Endothelial cell of umbilical vein (primary cell): ENCODE measurements at regions not wholly inside any gene's neighbourhood (a gene's known extent, or its start where the extent isn't known, plus 50 kb on each side); places are given as distances from the start of the nearest gene placed in this dataset.

Source experiments
- BruUV-seq: library from RNA; stranded (reverse); fragments of 400-500 nt; replicated peaks from 2 replicates; lab custom pipeline; 2021; lab: Mats Ljungman, UMichigan
- CTCF ChIA-PET: fragments of 300-600, 350-600 bp; sonication (Branson Sonifier 250); formaldehyde crosslinking; loops from one replicate; lab custom pipeline; 2021; ENCODE audit warnings: antibody characterized with exemption, inconsistent platforms; lab: Charles Lee
- POLR2A ChIA-PET: fragments of 300-600, 350-600 bp; sonication (Branson Sonifier 250); formaldehyde crosslinking; loops from one replicate; lab custom pipeline; 2021; ENCODE audit warnings: antibody characterized with exemption, inconsistent platforms; lab: Charles Lee
- DNase-seq: peaks from one replicate; pipeline ENCODE4 v3.0.0-alpha.2; 2011; ENCODE audit warnings: low read depth, low spot score
- FAIRE-seq: peaks from 2 replicates; lab custom pipeline; 2011; peaks lifted over from hg19 to GRCh38; lab: Jason Lieb, UNC
- H2AFZ ChIP-seq: 2 replicates; pipeline ENCODE4 v1.6.0; 2012; ENCODE audit warnings: low read depth, low read length, control low read depth, inconsistent platforms
- H3K27ac ChIP-seq: 2 replicates; pipeline ENCODE4 v1.5.1; 2011; ENCODE audit warnings: low read depth, mild to moderate bottlenecking, control low read depth, low read length, moderate library complexity; ENCODE audit not compliant: insufficient read depth
- H3K27me3 ChIP-seq, 2 experiments: 2 replicates each; pipeline versions ENCODE4 v1.6.0 to v1.6.1; 2011; ENCODE audit warnings: low read length in 2 of 2, mixed read lengths in 1 of 2; ENCODE audit not compliant: control insufficient read depth in 2 of 2, insufficient read depth in 2 of 2
- H3K36me3 ChIP-seq, 2 experiments: 2 replicates in 1 of 2; 3 replicates in 1 of 2; pipeline ENCODE4 v1.5.1; 2011; ENCODE audit warnings: low read length in 2 of 2, mild to moderate bottlenecking in 1 of 2, moderate library complexity in 1 of 2; ENCODE audit not compliant: control insufficient read depth in 2 of 2, insufficient read depth in 2 of 2; ENCODE audit errors: extremely low read depth in 1 of 2
- H3K4me1 ChIP-seq: 3 replicates; pipeline ENCODE4 v1.5.1; 2011; ENCODE audit warnings: mild to moderate bottlenecking, low read length; ENCODE audit not compliant: control insufficient read depth, insufficient read depth; ENCODE audit errors: extremely low read depth
- H3K4me2 ChIP-seq: 2 replicates; pipeline ENCODE4 v1.6.1; 2011; ENCODE audit warnings: low read length, control low read depth, mixed read lengths; ENCODE audit not compliant: insufficient read depth
- H3K4me3 ChIP-seq, 3 experiments: fragments of 200-600 bp in 1 of 3; sonication (generic), shearing (Covaris generic) in 1 of 3; replicated peaks in 1 of 3; 2 replicates each; pipeline ENCODE4 v1.5.1; 2011 to 2016; ENCODE audit warnings: control low read depth in 3 of 3, low read length in 3 of 3, mild to moderate bottlenecking in 2 of 3, inconsistent platforms in 1 of 3, low read depth in 1 of 3, moderate library complexity in 1 of 3; ENCODE audit not compliant: insufficient read depth in 1 of 3
- H3K79me2 ChIP-seq: 2 replicates; pipeline ENCODE4 v1.6.0; 2012; ENCODE audit warnings: low read length, inconsistent platforms; ENCODE audit not compliant: control insufficient read depth, insufficient read depth
- H3K9ac ChIP-seq: replicated peaks from 2 replicates; pipeline ENCODE3; 2011; ENCODE audit warnings: low read length, control low read depth; ENCODE audit not compliant: insufficient read depth; ENCODE audit errors: extremely low read depth
- H3K9me1 ChIP-seq: replicated peaks from 3 replicates; pipeline ENCODE4 v1.6.0; 2011; ENCODE audit warnings: mild to moderate bottlenecking, low read length; ENCODE audit not compliant: control insufficient read depth, insufficient read depth; ENCODE audit errors: extremely low read depth
- H3K9me3 ChIP-seq: replicated peaks from 2 replicates; pipeline ENCODE4 v1.5.1; 2012; ENCODE audit warnings: low read length, inconsistent platforms; ENCODE audit not compliant: control insufficient read depth, insufficient read depth
- H4K20me1 ChIP-seq: replicated peaks from 2 replicates; pipeline ENCODE3; 2011; ENCODE audit warnings: mild to moderate bottlenecking, low read length; ENCODE audit not compliant: control insufficient read depth, insufficient read depth; ENCODE audit errors: extremely low read depth
- CTCF ChIP-seq, 2 donors: IDR thresholded peaks; 1 replicate in 1 of 2; 2 replicates in 1 of 2; pipeline ENCODE4 v1.5.1; 2011; ENCODE audit warnings: low read length in 2 of 2, mild to moderate bottlenecking in 2 of 2, moderate library complexity in 2 of 2, control low read depth in 1 of 2, inconsistent platforms in 1 of 2, low read depth in 1 of 2; ENCODE audit not compliant: insufficient read depth in 1 of 2; ENCODE audit errors: extremely low read depth in 1 of 2
- EZH2 ChIP-seq: IDR thresholded peaks from 2 replicates; pipeline ENCODE4 v1.6.1; 2012; ENCODE audit warnings: borderline replicate concordance, low read depth, mild to moderate bottlenecking, moderate library complexity, low read length, inconsistent platforms; ENCODE audit not compliant: severe bottlenecking
- FOS ChIP-seq: IDR thresholded peaks from 2 replicates; pipeline ENCODE4 v1.6.1; 2011; ENCODE audit warnings: mild to moderate bottlenecking, low read length, moderate library complexity, borderline replicate concordance; ENCODE audit not compliant: insufficient read depth
- GATA2 ChIP-seq: IDR thresholded peaks from 2 replicates; pipeline ENCODE4 v1.7.0; 2011; ENCODE audit warnings: low read depth, mild to moderate bottlenecking, moderate library complexity, mixed read lengths, low read length; ENCODE audit not compliant: insufficient read length, insufficient read depth
- JUN ChIP-seq: IDR thresholded peaks from 2 replicates; pipeline ENCODE4 v1.6.1; 2011; ENCODE audit warnings: borderline replicate concordance, low read depth; ENCODE audit not compliant: insufficient read length, insufficient read depth
- MAX ChIP-seq: IDR thresholded peaks from 2 replicates; pipeline ENCODE4 v1.6.1; 2011; ENCODE audit not compliant: insufficient read depth, insufficient read length
- MYC ChIP-seq: IDR thresholded peaks from one replicate; pipeline ENCODE4 v1.6.1; 2011; ENCODE audit warnings: mild to moderate bottlenecking, low read depth, low read length
- POLR2A ChIP-seq: IDR thresholded peaks from 2 replicates; pipeline ENCODE4 v1.6.1; 2012; ENCODE audit warnings: low read depth, mild to moderate bottlenecking, control low read depth, low read length
- POLR2AphosphoS5 ChIP-seq: IDR thresholded peaks from 2 replicates; pipeline ENCODE4 v1.6.1; 2012; ENCODE audit warnings: low read depth, mild to moderate bottlenecking, control low read depth, low read length, moderate library complexity; ENCODE audit not compliant: insufficient read depth
- dilution Hi-C: fragments of 300-500 bp; cut with MboI; formaldehyde crosslinking; loops from one replicate; pipeline ENCODE4 v1.15.0; 2019; ENCODE audit warnings: low sequenced_read_pairs; ENCODE audit not compliant: extremely low pct_ligation_motif_present
- intact Hi-C: fragments of 100-400 bp; cut with micrococcal nuclease; formaldehyde crosslinking; loops from one replicate; pipeline ENCODE4 v1.10.0; 2022

GRCh38 chr22:48871176-48871840, 956.4 kb downstream of the BRD1 start:
- Histone ChIP-seq H3K27ac (no peak overlapping the region), H2AFZ (no peak overlapping the region), H4K20me1 (no peaks in the 10 kb centered on the region), H3K9ac (no peak overlapping the region), H3K4me1 (no peaks in the 10 kb centered on the region), H3K9me1 (no peaks in the 10 kb centered on the region), H3K4me3 (no peak overlapping the region), H3K9me3 (peaks cover 14% of the 10 kb centered on the region), H3K4me2 (no peak overlapping the region), H3K27me3 (no peaks in the 10 kb centered on the region), H3K79me2 (no peaks in the 10 kb centered on the region), H3K36me3 (no peaks in the 10 kb centered on the region)
- BruUV-seq = no TSS peak
- dilution Hi-C loops = no loop called here
- no peak for TF ChIP-seq POLR2A
- no peak for TF ChIP-seq EZH2
- no peak for TF ChIP-seq CTCF (IDR thresholded peaks at IDR 0.05; ENCODE audit: extremely low read depth in 1 of 2, insufficient read depth in 1 of 2, low read depth in 1 of 2, low read length in 2 of 2)
- no peak for TF ChIP-seq JUN
- no peak for TF ChIP-seq GATA2
- no peak for TF ChIP-seq MAX
- TF ChIP-seq FOS = no peak
- no peak for TF ChIP-seq POLR2AphosphoS5
- TF ChIP-seq MYC = no peak
- FAIRE-seq (no peak), DNase-seq (no peak)
- CTCF ChIA-PET = no interaction called here
- POLR2A ChIA-PET = no interaction called here
- intact Hi-C loops = no loop called here
